HS-27A (cell line): ENCODE measurements at regions not wholly inside any gene's neighbourhood (a gene's known extent, or its start where the extent isn't known, plus 50 kb on each side); places are given as distances from the start of the nearest gene placed in this dataset.
"Not testable (repeated sequence)": the region's sequence is repeated elsewhere in the genome, so short reads cannot be mapped to it uniquely, and the experiment has no call there.

Experiments used
- DNase-seq: peaks from one replicate; pipeline ENCODE4 v3.0.0-alpha.2; 2012; ENCODE audit warnings: low read depth, missing footprints

GRCh38 chr13:24995225-24995804 is 100.6 kb upstream of the PABPC3 start:
- no peak for DNase-seq

DNA sequence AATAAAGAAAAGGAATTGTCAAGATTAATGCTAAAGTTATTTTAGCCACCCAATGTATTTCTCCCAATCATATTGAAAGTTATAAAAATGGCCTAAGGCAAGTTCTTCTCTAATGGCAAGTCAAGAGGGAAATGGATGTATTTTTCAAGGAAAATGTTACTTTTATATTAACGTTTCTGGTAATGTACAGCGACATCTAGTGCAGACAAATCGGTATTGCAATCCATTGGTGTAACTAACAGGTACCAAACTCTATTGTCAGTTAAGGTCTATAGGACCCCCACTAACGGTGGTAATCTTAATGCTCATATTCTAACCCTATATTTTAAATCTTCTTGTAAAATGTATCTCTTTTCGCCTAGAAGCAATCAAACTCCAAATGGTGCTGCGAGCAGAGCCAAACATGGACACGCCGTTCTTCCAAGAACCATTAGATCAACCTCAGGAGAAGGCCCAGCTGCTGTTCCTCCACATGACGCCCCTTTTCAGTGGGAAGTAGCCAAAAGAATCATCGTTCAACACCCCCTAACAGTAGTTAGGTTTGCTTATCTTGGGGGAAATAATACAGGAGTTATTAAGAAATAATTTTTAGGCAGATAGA is 98.5 kb upstream of the PABPC3 start:
- no peak for DNase-seq

DNA sequence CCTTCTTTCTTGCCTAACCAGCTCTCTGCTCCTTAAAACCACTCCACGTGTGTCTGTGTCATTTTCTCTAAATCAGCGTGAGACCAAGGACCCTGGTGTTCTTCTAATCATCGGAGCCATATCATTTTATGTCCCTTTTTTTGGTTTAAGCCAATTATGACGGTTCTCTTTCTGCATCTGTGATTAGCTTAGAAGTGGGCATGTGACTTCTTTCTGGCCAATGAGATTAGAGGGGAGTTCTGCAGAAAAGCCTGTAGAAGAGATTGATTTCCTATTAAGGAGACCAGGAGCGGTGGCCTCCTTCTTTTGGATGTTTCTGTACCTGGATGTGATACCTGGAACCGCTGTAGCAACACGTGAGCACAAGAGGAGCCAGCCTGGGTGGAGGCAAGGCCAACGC is 97.5 kb upstream of the PABPC3 start:
- DNase-seq, result no peak

DNA sequence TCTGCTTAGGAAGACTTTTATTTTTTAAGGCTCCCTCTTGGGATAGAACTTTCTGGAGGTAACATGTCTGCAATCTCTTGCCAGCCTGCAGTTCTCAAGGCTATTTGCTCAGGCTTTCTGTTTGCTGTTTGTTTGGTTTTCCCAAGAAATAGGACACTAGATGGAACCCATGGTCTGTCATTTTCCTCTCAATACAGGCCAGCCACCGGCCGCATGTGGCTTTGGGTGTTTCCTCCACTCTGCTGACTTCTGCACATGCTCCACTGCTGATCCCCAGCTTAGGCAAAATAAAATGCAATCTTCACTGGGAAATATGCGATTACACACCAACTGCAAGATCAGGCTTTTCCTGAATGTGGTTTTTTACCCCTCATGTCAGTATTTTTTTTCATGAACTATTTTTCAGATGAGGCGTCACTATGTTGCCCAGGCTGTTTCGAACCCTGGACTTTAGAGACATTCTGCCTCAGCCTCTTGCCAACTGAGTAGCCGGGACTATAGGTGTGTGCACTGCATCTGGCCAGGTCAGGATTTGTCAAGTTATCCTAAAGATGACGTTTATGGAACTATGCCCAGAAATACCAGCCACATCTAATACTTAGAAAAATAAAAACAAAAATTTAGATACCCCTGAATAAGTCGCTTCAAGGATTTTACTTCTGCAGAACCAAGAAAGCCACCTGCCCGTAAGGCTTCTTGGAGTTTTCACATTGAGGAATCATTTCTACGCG is 94.3 kb upstream of the PABPC3 start:
- DNase-seq, result no peak

DNA sequence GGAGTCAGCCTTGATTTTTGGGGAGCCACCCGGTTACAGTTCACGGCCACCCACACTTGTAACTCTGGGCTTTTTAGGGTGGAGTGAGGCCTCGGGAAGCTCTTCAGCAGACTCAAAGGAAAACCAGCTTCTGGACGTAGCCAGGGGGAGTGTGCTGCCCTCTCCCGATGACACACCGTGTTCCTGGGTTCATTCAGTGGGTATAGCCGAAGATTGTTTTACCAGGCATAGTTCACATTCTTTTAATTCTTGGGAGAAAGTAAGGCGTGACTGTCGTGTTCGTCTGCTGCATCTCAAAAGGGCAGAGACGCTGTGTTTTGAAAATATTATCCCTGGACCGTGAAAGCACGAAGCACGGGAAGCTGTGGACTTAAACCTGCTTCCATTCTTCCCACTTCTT is 93.6 kb upstream of the PABPC3 start:
- DNase-seq, result peak; percentile 40

- not testable (repeated sequence) for DNase-seq
These were observed 91.4 kb upstream of the PABPC3 start for GRCh38 chr13:25004489-25004888.

GRCh38 chr13:25005050-25005497 is 90.9 kb upstream of the PABPC3 start:
- not testable (repeated sequence) for DNase-seq

DNA sequence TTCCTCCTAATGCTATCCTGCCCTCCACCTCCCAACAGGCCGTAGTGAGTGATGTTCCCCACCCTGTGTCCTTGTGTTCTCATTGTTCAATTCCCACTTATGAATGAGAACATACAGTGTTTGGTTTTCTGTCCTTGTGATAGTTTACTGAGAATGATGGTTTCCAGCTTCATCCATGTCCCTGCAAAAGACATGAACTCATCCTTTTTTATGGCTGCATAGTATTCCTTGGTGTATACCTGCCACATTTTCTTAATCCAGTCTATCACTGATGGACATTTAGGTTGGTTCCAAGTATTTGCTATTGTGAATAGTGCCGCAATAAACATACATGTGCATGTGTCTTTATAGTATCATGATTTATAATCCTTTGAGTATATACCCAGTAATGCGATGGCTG is 88.5 kb upstream of the PABPC3 start:
- not testable (repeated sequence) for DNase-seq

DNA sequence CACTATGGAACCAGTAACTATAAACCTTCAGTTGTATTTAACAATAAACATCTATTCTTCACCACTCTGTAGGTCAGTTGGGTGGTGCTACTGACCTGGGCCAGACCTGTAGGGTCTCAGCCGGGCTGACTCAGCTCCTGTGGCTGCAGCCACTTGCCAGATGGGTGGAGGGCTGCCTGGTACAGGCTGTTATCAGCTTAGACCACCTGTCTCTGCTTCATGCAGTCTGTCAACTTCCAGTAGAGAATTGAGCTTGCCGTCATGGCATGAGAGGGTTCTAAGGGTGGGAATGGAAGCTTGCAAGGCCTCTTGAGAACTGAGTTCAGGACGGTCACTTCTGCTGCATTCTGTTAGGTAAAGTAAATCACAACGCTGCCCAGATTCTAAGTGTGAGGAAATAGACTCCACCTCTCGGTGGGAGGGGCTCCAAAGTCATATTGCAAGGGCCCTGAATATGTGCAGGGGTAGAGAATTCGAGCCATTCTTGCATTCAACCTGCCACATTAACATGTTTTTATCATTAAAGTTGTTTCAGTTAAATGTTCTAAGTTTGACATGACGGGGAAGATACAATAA is 81.5 kb upstream of the PABPC3 start:
- not testable (repeated sequence) for DNase-seq

DNA sequence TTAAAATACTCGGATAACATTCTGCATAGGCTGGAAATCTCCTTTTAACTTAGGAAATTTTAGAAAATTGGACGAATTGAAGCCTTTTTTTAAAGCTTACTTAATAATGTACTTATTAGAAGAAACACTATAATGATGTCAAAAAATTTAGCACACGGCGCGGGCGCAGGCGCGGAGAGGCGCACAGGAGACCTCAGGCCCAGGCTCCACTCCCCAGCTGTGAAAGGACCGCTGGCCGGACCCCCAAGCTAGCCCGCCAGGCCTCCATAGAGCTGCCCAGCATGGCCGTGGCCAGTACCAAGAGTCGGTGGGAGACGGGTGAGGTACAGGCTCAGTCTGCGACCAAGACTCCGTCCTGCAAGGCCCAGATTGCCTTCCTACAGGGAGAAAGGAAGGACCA is 78.8 kb upstream of the PABPC3 start:
- not testable (repeated sequence) for DNase-seq

DNA sequence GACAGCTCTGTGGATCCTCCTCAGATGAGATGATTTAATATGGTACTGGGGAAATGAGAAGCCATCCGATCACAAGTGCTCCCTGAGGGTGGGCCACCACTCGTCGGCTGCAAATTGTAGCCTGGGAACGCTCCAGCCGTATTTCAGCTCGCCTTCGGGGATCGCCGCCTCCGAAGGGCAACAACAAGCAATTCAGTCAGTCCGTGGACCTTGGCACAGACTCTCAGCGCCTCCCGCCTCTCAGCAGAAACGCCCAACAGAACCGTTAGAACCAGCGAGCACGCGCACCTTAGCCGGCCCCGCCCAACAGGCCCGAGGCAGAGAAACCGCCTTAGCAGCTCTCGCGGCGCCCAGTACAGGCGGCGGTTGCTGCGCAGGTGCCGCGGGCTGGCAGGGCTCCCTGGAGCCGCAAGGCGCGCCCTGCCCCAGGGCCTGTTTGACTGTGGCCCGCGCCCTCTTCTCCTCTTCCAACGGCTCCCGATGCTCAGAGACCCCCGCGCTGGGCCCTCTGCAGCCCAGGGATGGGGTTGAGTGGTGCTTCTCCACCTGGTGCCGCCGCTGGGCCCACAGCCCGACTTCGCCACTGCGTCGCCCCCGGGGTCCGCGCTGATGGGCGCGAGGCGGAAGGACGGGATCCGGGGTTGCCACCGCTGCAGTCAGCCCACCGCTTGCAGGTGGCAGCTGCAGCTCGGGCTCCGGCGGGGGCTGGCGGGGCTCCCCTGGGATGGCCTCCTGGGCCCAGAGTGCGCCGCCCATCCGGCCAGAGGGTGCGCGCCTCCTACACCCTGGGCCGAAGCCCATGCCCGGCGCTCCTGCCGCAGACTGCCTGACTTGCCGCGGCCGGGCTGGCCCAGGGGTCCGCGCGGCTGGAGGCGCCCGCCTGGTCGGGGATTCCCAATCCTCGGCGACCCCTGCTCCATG is 77.9 kb upstream of the PABPC3 start:
- DNase-seq, result not testable (repeated sequence)

DNA sequence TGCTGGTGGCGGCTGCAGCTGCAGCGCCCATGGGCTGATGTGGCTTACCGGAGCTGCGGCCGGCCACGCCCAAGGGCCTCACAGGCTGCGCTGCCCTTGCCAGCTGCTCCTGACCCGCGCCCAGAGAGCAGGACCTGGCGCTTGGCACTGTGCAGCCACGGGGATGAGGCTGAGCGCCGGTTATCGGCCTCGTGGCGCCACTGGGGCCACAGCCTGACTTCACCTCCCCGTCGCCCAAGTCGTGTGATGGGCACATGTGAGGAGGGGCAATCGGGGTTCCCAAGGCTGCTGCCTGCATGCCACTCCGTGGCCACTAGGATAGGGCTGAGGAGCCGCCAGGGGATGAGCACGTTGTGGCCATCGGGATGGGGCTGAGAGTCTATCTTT is 77.2 kb upstream of the PABPC3 start:
- no peak for DNase-seq

- DNase-seq, result not testable (repeated sequence)
These were observed 76.2 kb upstream of the PABPC3 start for GRCh38 chr13:25019741-25020140.

GRCh38 chr13:25024175-25024574 is 71.8 kb upstream of the PABPC3 start:
- no peak for DNase-seq

DNA sequence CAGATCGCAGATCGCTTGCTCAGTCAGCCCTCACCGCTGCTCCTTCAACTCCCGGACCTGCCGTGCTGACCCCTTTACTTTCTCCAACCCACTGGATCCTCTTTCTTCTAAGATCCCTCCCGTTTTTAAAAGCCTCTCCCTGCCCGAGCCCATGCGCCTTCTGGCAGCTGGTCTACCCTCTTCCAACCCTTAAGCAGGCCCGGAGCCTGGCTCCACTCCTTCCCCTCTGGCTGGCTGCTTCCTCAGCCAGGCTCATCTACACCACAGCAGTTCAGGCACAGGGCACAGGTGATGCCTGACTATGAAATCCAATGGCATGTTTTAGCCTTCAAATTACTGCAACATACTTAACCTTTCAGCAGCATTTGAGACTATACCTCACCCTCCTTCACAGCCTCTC is 63.8 kb upstream of the PABPC3 start:
- DNase-seq, result no peak

DNA sequence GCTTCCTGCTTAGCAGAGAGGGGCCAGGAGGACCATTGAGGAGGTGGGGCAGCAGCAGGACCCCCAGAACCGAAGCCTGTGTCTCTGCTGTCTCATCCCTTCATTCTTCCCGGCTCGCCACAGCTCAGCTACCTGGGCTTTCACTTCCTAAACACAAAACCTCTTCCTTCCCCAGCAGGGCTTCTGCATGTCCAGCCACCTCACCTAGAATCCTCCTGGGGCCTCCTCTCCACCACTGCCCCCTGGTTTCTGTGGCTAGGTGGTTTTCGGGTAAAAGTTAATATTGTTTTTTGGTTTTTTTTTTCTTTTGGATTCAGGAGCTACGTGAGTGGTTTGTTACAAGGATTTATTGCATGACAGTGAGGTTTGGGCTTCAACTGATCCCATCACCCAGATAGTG is 61.8 kb upstream of the PABPC3 start:
- no peak for DNase-seq

DNA sequence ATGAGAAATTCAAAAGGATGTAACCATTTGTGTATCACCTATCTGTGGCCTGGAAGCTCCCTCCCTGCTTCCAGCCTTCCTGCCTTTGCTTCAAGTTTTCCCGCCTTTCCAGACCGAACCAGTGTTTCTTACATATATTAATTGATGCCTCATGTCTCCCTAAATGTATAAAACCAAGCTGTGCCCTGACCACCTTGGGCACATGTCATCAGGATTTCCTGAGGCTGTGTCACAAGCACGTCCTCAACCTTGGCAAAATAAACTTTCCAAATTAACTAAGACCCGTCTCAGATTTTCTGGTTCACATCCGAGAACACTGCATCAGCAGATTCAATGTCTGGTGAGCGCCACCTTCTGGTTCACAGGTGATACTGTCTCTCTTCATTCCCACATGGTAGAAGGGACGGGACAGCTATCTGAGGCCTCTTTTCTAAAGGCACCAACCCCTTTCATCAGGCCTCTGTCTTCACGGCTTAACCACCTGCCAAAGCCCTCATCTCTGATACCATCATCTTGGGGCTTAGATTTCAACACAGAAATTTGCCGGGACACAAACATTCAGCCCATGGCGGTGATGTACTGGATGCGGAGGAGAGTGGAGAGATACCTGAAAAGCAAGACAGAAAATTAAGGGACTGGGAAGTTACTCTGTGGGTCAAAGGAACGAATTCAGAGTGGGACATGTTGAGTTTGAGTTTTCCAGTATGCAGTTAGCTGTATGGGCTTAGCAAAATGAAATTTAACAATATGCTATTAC is 58.7 kb upstream of the PABPC3 start:
- DNase-seq, result peak; percentile 2

DNA sequence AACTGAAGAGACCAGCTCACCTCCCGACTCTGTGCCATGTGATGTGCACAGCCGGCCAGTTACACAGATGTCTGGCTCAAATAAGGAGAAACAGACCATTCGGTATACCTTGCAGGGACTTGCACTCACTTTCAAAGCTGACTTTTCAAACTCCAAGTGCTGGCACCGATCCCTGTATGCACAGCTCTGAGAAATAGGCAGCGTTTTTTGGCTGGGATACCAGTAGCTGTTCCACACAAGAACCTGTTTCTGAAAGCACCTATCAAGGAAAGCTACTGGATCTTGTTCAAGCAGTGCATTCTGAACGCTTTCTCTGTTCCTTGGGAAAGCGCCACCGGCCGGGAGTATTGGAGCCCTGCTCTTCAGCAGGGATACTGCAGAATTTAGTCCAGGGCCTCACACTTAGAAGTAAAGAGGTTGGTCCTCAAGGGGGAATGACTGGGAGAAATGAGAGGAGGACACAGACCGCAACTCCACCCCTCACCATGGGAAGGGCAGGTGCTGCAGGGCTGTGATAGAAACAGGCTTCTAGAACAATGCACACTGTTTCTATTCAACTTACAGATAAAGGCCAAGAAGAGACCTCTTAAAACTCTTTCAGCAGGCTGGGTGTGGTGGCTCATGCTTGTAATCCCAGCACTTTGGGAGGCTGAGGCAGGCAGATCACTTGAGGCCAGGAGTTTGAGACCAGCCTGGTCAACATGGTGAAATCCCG is 53.6 kb upstream of the PABPC3 start:
- DNase-seq, result no peak

DNA sequence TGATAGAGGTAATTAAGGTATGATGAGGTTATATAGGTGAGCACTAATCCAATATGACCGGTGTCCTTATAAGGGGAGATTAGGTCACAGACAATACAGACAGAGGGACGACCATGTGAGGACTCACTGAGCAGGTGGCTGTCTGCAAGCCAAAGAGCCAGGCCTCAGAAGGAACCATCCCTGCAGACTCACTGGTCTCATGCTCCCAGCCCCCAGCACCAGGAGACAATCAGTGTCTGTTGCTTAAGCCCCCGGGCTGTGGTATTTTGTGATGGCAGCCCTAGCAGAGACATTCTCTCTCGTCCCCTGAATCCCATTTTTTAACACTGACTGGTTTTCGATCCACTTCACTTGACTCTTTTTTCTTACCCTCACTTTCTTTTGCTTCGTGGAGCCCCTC is 51.9 kb upstream of the PABPC3 start:
- DNase-seq, result no peak
